GM12873 (cell line): ENCODE measurements at regions not wholly inside any gene's neighbourhood (a gene's known extent, or its start where the extent isn't known, plus 50 kb on each side); places are given as distances from the start of the nearest gene placed in this dataset.

Experiments
- CTCF ChIP-seq: IDR thresholded peaks from 2 replicates; pipeline ENCODE4 v1.5.1; 2012; ENCODE audit warnings: low read depth, mild to moderate bottlenecking, moderate library complexity, low read length, control low read depth; ENCODE audit not compliant: insufficient read depth; ENCODE audit errors: missing control alignments

- TF ChIP-seq CTCF: no peak
Observed at GRCh38 chr10:44831581-44831980, 79.6 kb upstream of the TMEM72 start.

- no peak for TF ChIP-seq CTCF
Observed at GRCh38 chr10:44832595-44833390, 78.3 kb upstream of the TMEM72 start.

- TF ChIP-seq CTCF: no peak
Observed at GRCh38 chr10:44834131-44834530, 77.0 kb upstream of the TMEM72 start.

GRCh38 chr10:44835300-44835699 is 75.8 kb upstream of the TMEM72 start:
- no peak for TF ChIP-seq CTCF

GRCh38 chr10:44843484-44843883 is 67.7 kb upstream of the TMEM72 start:
- TF ChIP-seq CTCF: no peak

GRCh38 chr10:44845361-44846175 is 65.6 kb upstream of the TMEM72 start:
- TF ChIP-seq CTCF: no peak

- TF ChIP-seq CTCF: no peak
Observed at GRCh38 chr10:44847110-44847509, 64.0 kb upstream of the TMEM72 start.
